OCI-LY1 (cell line): ENCODE measurements at regions not wholly inside any gene's neighbourhood (a gene's known extent, or its start where the extent isn't known, plus 50 kb on each side); places are given as distances from the start of the nearest gene placed in this dataset.

ENCODE experiments used
- H2AFZ ChIP-seq: fragments of 200-600 bp; sonication (generic), shearing (Covaris generic); 2 replicates; pipeline ENCODE4 v1.6.0; 2014; ENCODE audit warnings: antibody characterized with exemption, mild to moderate bottlenecking, low read length
- H3F3A ChIP-seq: fragments of 200-600 bp; sonication (generic), shearing (Covaris generic); 2 replicates; pipeline ENCODE4 v1.6.0; 2014; ENCODE audit warnings: mild to moderate bottlenecking, antibody characterized with exemption, low read length, moderate library complexity; ENCODE audit not compliant: insufficient read depth
- H3K27ac ChIP-seq: fragments of 200-600 bp; sonication (generic); 2 replicates; pipeline ENCODE4 v1.5.1; 2014; ENCODE audit warnings: low read length, mixed run types, mild to moderate bottlenecking, low read depth; ENCODE audit not compliant: poor library complexity, severe bottlenecking
- H3K27me3 ChIP-seq: fragments of 200-600 bp; sonication (generic); 2 replicates; pipeline ENCODE4 v1.6.0; 2014; ENCODE audit warnings: antibody characterized with exemption, mild to moderate bottlenecking, low read length, moderate library complexity; ENCODE audit not compliant: insufficient read depth
- H3K36me3 ChIP-seq: fragments of 200-600 bp; sonication (generic); 2 replicates; pipeline ENCODE4 v1.6.1; 2014; ENCODE audit warnings: mild to moderate bottlenecking, antibody characterized with exemption, low read length, moderate library complexity, mixed read lengths; ENCODE audit not compliant: insufficient read depth
- H3K4me1 ChIP-seq: fragments of 200-600 bp; sonication (generic); 2 replicates; pipeline ENCODE4 v1.5.1; 2014; ENCODE audit warnings: mild to moderate bottlenecking, low read length, moderate library complexity; ENCODE audit not compliant: insufficient read depth, severe bottlenecking
- H3K4me2 ChIP-seq: fragments of 200-600 bp; sonication (generic), shearing (Covaris generic); 2 replicates; pipeline ENCODE4 v1.6.1; 2014; ENCODE audit warnings: low read length
- H3K4me3 ChIP-seq: fragments of 200-600 bp; sonication (generic); 2 replicates; pipeline ENCODE4 v1.5.1; 2014; ENCODE audit warnings: low read length, low read depth, mild to moderate bottlenecking, mixed read lengths; ENCODE audit not compliant: poor library complexity, severe bottlenecking
- H3K79me2 ChIP-seq: fragments of 200-600 bp; shearing (Covaris generic); 2 replicates; pipeline ENCODE4 v1.6.1; 2016; ENCODE audit warnings: mixed run types, low read length, mixed read lengths; ENCODE audit not compliant: insufficient read depth
- H3K9ac ChIP-seq: fragments of 200-600 bp; sonication (generic), shearing (Covaris generic); 2 replicates; pipeline ENCODE4 v1.6.1; 2014; ENCODE audit warnings: mild to moderate bottlenecking, low read length, mixed read lengths
- H3K9me2 ChIP-seq: fragments of 200-600 bp; sonication (generic), shearing (Covaris generic); 2 replicates; pipeline ENCODE4 v1.6.1; 2014; ENCODE audit warnings: low read depth, mild to moderate bottlenecking, low read length, mixed read lengths
- H3K9me3 ChIP-seq: fragments of 200-600 bp; shearing (Covaris generic); 2 replicates; pipeline ENCODE4 v1.6.1; 2014; ENCODE audit warnings: low read length, mixed read lengths
- H4K20me1 ChIP-seq: fragments of 200-600 bp; sonication (generic), shearing (Covaris generic); 2 replicates; pipeline ENCODE4 v1.6.0; 2016; ENCODE audit warnings: mild to moderate bottlenecking, low read length; ENCODE audit not compliant: insufficient read depth
- CTCF ChIP-seq: fragments of 200-600 bp; sonication (generic), shearing (Covaris generic); IDR thresholded peaks from 2 replicates; pipeline ENCODE4 v1.5.1; 2017; ENCODE audit warnings: mild to moderate bottlenecking, antibody characterized with exemption, low read length, moderate library complexity, mixed read lengths
- EZH2 ChIP-seq: fragments of 200-600 bp; sonication (generic), shearing (Covaris generic); IDR thresholded peaks from 2 replicates; pipeline ENCODE4 v1.8.0; 2017; ENCODE audit warnings: borderline replicate concordance, mixed run types, mild to moderate bottlenecking, antibody characterized with exemption, low read length, moderate library complexity, mixed read lengths

- no peak for TF ChIP-seq CTCF
- no peak for TF ChIP-seq EZH2
- H3K4me3 ChIP-seq: no peak overlapping the region
- H2AFZ ChIP-seq: no peak overlapping the region
- H3K4me2 ChIP-seq: no peak overlapping the region
- H3K27ac ChIP-seq: no peak overlapping the region
- H3K9me3 ChIP-seq: no peaks in the 10 kb centered on the region
- H4K20me1 ChIP-seq: no peaks in the 10 kb centered on the region
- H3K9me2 ChIP-seq: no peaks in the 10 kb centered on the region
- H3K9ac ChIP-seq: no peak overlapping the region
- no peaks in the 10 kb centered on the region for H3K79me2 ChIP-seq
- no peaks in the 10 kb centered on the region for H3F3A ChIP-seq
- H3K4me1 ChIP-seq: no peaks in the 10 kb centered on the region
- H3K27me3 ChIP-seq: no peaks in the 10 kb centered on the region
- H3K36me3 ChIP-seq: no peaks in the 10 kb centered on the region
Observed at GRCh38 chr21:31597683-31598082, 61.8 kb upstream of the SOD1 start.

GRCh38 chr21:31596055-31596454 lies 63.4 kb upstream of the SOD1 start:
- TF ChIP-seq EZH2: no peak
- no peak for TF ChIP-seq CTCF
- no peak overlapping the region for H3K4me3 ChIP-seq
- no peaks in the 10 kb centered on the region for H3K36me3 ChIP-seq
- no peak overlapping the region for H3K4me2 ChIP-seq
- no peaks in the 10 kb centered on the region for H3F3A ChIP-seq
- no peaks in the 10 kb centered on the region for H3K27me3 ChIP-seq
- no peak overlapping the region for H3K9ac ChIP-seq
- no peaks in the 10 kb centered on the region for H3K9me3 ChIP-seq
- H3K4me1 ChIP-seq: no peaks in the 10 kb centered on the region
- no peak overlapping the region for H2AFZ ChIP-seq
- H4K20me1 ChIP-seq: no peaks in the 10 kb centered on the region
- no peaks in the 10 kb centered on the region for H3K9me2 ChIP-seq
- H3K27ac ChIP-seq: no peak overlapping the region
- H3K79me2 ChIP-seq: no peaks in the 10 kb centered on the region

- H2AFZ ChIP-seq: no peak overlapping the region
- H4K20me1 ChIP-seq: no peaks in the 10 kb centered on the region
- no peak overlapping the region for H3K9ac ChIP-seq
- no peaks in the 10 kb centered on the region for H3F3A ChIP-seq
- H3K27me3 ChIP-seq: no peaks in the 10 kb centered on the region
- no peaks in the 10 kb centered on the region for H3K9me3 ChIP-seq
- no peaks in the 10 kb centered on the region for H3K4me1 ChIP-seq
- no peak overlapping the region for H3K27ac ChIP-seq
- H3K4me2 ChIP-seq: no peak overlapping the region
- no peaks in the 10 kb centered on the region for H3K79me2 ChIP-seq
- no peaks in the 10 kb centered on the region for H3K9me2 ChIP-seq
- TF ChIP-seq CTCF (no peak), EZH2 (no peak)
- no peaks in the 10 kb centered on the region for H3K36me3 ChIP-seq
- H3K4me3 ChIP-seq: no peak overlapping the region
Observed at GRCh38 chr21:31594726-31595125, 64.8 kb upstream of the SOD1 start.
